Neural cell (in vitro differentiated cells): ENCODE measurements at regions not wholly inside any gene's neighbourhood (a gene's known extent, or its start where the extent isn't known, plus 50 kb on each side); places are given as distances from the start of the nearest gene placed in this dataset.

ENCODE experiments used
- CTCF ChIP-seq: fragments of 450-650 bp; IDR thresholded peaks from 2 replicates; pipeline ENCODE4 v1.5.1; 2014; ENCODE audit warnings: antibody characterized with exemption, mild to moderate bottlenecking, moderate library complexity; ENCODE audit not compliant: poor library complexity, severe bottlenecking
- POLR2AphosphoS5 ChIP-seq: IDR thresholded peaks from 2 replicates; pipeline ENCODE4 v1.6.1; 2012
- REST ChIP-seq: IDR thresholded peaks from 2 replicates; pipeline ENCODE4 v1.6.1; 2012; ENCODE audit warnings: borderline replicate concordance
- SMC3 ChIP-seq: fragments of 450-650 bp; conservative IDR thresholded peaks from 2 replicates; pipeline ENCODE4 v1.6.1; 2014; ENCODE audit warnings: antibody characterized with exemption, mild to moderate bottlenecking, moderate library complexity; ENCODE audit not compliant: poor library complexity
- TAF1 ChIP-seq: IDR thresholded peaks from 2 replicates; pipeline ENCODE4 v1.6.1; 2012; ENCODE audit warnings: low read depth

GRCh38 chrX:19195243-19195610 is 73.0 kb upstream of the ADGRG2 start:
- TF ChIP-seq SMC3 = no peak
- no peak for TF ChIP-seq REST
- no peak for TF ChIP-seq CTCF
- no peak for TF ChIP-seq TAF1
- TF ChIP-seq POLR2AphosphoS5 = no peak
